ENCODE measurements at regions not wholly inside any gene's neighbourhood (a gene's known extent, or its start where the extent isn't known, plus 50 kb on each side); places are given as distances from the start of the nearest gene placed in this dataset.
"Not testable (repeated sequence)": the region's sequence is repeated elsewhere in the genome, so short reads cannot be mapped to it uniquely, and the experiment has no call there.

DNA sequence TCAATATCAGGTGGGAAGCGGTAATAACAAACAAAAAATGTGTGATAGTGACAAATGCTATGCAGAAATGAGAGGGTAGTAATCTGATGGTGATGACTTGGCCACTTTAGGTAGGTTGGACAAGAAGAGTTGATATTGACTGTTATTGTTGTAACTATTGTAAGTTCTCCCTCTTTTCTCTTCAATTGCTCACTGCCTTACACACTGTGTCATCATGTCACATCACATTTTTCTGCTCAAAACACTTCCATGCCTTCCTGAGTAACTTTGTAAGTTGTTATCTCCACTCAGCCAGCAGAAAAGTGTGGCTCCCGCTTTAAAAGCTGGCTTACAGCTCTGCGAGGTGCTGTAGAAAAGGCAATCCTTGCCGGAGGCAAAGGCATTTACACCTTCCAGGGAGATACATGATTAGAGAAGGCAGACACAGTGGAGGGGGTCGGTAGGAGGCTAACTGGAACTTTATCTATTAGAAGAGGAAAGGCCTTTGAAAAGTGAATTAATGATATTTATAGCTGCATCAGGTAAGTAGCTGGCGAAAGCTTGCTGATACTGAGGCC is 85.2 kb upstream of the CLINT1 start:
- DNase-seq (ENCODE audit: low read depth): no peak

DNA sequence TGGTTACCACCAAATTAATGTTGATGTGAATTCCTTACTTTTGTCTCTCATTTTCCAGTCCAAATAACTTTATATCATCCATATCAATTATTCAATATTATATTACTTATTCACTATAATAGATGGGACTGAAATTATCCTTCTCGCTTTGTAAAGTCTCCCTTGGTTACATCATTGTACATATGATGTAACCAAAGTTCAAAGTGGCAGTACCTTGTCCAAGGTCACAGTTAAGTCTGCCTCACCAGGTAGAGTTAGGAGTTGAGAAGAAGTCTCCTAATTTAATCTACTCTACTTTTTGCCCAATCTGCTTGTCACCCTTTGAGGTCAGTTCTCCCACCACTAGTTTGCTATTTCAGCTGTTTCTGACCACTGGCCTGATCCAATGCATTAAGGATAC is 83.7 kb upstream of the CLINT1 start:
- DNase-seq (ENCODE audit: low read depth): no peak

DNA sequence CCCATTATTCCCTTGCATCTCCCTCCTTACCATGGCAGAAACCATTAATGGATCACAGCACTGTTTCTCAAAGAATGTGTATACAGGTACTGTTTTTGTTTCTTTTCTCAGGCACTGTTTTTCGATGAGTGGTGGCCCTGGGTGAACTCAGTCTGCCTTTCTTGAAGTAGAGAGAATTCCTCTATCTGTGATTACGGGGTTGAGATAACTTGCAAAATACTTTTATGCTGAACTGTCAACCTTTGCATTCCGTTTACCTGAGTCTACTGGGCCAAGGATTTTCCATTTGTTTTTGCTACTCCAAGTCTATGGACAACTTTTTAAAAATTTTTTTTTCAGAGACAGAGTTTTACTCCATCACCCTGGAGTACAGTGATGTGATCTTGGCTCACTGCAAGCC is 82.7 kb upstream of the CLINT1 start:
- DNase-seq (ENCODE audit: low read depth): no peak

DNA sequence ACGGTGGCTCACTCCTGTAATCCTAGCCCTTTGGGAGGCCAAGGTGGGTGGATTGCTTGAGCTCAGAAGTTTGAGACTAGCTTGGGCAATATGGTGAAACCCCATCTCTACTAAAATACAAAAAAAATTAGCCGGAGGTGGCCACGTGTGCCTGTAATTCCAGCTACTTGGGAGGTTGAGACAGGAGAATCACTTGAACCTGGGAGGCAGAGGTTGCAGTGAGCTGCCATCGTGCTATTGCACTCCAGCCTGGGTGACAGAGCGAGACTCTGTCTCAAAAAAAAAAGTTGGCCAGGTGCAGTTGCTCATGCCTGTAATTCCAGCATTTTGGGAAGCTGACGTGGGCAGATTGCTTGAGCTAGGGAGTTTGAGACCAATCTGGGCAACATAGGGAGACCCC is 79.2 kb upstream of the CLINT1 start:
- DNase-seq (ENCODE audit: low read depth): not testable (repeated sequence)

DNA sequence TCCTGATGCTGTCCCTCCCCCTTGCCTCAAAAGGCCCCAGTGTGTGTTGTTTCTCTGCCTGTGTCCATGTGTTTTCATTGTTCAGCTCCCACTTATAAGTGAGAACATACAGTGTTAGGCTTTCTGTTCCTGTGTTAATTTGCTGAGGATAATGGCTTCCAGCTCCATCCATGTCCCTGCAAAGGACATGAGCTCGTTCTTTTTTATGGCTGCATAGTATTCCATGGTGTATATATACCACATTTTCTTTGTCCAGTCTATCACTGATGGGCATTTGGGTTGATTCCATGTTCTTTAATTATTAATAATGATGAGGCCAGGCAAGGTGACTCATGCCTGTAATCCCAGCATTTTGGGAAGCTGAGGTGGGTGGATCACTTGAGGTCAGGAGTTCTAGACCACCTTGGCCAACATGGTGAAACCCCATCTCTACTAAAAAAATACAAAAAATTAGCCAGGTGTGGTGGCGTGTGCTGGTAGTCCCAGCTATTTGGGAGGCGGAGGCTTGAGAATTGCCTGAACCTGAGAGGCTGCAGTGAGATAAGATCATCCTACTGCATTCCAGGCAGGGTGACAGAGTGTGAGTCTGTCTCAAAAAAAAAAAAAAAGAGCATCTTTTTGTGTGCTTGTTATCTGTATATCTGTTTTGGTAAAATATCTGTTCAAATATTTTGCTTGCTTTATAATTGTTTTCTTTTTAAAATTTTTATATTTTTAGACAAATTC is 78.0 kb upstream of the CLINT1 start:
- not testable (repeated sequence) for DNase-seq (ENCODE audit: low read depth)

DNA sequence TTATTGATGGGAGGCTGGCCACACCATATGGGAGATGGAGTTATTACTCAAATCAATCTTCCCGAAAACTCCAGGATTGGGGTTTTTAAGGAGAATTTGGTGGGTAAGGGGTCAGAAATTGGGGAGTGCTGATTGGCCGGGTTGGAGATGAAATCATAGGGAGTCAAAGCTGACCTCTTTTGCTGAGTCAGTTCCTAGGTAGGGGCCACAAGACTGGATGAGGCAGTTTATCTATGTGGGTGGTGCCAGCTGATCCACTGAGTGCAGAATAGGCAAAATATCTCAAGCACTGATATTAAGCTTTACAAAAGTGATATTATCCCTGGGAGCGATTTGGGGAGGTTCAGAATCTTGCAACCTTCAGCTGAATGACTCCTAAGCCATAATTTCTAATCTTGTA is 75.7 kb upstream of the CLINT1 start:
- no peak for DNase-seq (ENCODE audit: low read depth)

DNA sequence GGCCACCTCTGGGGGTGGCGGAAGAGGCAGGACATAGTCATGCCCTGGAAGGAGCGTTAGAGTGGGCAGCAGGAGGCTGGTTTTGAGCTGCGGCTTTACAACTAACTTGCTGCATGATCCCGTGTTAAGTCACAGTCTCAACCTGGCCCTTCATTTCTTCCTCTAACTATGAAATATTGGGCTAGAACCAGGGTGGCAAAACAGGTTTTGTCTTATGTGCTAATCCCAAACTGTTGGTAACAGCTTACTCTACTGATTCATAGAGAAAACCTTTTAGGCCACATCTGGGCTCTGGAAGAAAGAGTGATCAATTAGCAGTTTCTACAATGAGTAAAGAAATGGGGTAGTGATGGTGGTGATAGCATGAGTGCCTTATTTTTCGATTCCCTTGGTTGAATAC is 74.1 kb upstream of the CLINT1 start:
- DNase-seq (ENCODE audit: low read depth): no peak

DNA sequence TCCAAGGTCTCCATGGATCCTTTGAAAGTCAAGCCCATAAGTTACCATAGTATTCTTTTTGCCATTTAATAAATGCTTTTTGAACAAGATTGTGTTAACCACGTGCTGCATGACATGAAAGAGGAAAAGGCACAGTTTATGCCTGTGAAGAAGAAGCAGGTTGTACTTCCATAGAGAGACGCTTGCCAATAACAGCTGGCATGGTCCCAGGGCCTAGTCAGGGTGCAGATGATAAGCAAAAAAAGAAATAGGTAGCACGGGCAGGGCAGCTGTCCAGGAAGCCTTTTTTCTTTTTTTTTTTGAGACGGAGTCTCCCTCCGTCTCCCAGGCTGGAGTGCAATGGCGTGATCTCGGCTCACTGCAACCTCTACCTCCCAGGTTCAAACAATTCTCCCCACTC is 71.8 kb upstream of the CLINT1 start:
- DNase-seq (ENCODE audit: low read depth): no peak

DNA sequence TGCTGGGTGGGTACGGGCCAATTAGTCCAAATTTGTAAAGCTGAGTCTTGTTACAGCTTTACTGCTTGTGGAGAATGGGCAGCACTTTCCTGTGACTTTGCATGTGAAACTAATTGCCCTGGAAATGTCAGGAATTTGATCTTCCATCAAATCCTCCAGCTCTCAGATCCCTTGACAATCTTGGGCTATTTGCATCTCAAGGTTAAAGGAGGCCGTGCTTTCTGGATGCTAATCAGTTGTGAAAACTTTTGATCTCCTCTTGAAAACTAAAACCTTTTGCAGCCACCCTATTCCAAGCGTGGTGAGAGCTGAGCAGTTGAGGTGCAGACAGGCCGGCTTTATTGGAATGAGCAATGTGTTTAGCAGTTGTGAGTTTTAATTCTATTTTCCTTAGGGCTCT is 68.0 kb upstream of the CLINT1 start:
- DNase-seq (ENCODE audit: low read depth): no peak

DNA sequence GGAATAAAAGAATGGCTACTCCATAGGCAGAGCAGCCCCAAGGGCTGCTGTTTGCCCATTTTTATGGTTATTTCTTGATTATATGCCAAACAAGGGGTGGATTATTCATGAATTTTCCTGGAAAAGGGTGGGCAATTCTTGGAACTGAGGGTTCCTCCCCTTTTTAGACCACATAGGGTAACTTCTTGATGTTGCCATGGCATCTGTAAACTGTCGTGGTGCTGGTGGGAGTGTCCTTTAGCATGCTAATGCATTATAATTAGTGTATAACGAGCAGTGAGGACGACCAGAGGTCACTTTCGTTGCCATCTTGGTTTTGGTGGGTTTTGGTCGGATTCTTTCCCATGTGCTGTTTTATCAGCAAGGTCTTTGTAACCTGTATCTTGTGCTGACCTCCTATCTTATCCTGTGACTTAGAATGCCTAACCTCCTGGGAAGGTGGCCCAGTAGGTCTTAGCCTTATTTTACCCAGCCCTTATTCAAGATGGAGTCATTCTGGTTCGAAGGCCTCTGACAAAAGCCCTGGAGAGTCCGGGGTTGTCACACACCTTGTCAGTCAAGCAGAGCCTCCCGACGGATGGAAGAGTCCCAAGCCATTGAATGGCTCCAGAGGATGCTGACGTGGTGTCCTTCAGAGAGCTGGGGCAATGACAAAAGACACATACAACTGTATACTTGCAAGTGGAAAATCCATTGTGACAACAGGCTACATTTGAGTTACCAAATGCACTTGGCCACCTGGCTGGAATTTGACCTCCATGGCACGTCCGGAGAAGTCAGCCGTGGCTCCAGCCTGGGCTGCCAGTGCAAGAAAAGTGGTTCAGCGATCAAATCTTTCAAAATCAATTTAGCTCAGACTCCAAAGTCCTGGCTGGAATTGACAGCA is 67.1 kb upstream of the CLINT1 start:
- DNase-seq (ENCODE audit: low read depth): no peak

DNA sequence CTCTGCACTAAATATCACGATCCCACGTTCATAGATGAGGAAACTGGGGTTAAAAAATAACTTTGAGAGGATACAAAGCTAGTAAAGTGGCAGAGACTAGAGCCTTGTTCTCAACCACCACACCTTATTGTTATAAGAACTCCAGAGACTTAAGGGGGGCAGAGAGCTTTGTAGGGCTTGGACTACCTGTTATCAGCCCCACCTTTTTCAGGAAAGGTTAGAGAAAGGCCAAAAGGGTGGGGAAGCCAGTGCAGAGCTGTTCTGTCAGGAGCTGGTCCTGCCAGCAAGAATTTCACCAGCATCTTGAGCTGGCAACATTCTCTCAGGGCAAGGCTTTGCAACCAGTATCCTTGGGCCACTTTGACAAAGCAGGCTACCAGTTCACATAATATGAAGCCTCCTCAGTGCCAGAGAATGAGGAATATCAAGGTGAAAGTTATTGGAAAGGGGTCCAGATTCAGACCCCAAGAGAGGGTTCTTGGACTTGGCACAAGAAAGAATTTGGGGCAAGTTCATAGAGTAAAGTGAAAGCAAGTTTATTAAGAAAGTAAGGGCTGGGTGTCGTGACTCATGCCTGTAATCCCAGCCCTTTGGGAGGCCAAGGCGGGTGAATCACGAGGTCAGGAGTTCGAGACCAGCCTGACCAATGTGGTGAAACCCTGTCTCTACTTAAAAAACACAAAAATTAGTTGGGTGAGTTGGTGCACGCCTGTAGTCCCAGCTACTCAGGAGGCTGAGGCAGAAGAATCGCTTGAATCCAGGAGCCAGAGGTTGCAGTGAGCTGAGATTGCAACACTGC is 66.2 kb upstream of the CLINT1 start:
- DNase-seq (ENCODE audit: low read depth): no peak

DNA sequence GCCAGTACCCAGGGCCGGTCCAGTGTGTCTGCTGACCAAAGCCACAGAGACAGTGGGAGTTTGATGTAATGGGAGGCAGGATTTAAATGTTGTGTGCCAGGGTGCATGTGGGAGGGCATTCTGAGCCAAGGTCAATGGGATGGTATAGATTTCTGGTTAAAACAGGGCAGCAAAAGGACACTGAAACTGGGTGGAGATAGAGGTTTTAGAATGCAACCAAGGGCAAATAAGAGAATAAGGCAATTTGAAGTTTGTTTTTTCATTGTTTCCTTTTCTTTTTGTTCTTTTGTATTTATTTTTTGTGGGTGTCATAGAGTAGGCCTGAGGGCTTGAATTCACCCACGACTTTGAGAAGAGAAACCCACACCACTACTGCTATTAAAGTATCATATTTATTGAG is 65.5 kb upstream of the CLINT1 start:
- DNase-seq (ENCODE audit: low read depth): no peak

DNA sequence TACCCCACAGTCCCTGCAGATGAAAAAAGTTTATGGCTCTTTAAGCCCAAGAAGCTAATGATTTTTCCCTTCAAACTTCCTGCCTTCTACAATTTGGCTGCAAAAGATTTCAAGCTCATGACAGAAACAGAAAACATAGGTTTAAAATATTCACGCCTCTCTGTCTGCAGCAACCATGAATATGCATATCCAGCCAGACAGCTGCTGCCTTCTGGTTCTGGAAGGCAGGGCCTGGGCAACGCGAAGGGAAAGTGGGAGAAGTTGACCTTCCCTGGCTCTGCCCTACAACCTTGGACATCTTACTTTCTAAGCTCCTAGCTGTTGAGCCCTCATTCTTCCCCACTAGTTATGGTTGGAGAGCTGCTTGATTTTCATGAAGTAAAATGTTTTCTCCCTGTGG is 64.8 kb upstream of the CLINT1 start:
- no peak for DNase-seq (ENCODE audit: low read depth)

DNA sequence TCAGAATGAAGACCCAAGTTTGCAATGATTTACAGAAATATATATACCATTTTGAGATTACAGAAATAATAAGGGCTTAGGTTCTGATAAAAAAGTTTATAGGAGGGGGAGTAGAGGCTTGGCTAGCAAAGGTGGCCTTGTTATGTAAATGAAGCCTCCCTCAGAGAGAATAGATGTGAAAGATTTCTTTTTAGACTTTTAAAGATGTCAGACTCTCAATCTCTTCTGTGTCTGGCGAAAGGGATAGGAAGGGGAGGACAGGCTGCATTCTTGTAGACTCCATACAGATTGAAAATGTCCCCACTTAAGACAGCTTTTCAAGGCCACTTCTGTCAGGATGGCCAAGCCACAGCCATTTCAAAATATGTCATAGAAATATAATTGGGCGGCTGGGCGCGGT is 63.1 kb upstream of the CLINT1 start:
- no peak for DNase-seq (ENCODE audit: low read depth)

DNA sequence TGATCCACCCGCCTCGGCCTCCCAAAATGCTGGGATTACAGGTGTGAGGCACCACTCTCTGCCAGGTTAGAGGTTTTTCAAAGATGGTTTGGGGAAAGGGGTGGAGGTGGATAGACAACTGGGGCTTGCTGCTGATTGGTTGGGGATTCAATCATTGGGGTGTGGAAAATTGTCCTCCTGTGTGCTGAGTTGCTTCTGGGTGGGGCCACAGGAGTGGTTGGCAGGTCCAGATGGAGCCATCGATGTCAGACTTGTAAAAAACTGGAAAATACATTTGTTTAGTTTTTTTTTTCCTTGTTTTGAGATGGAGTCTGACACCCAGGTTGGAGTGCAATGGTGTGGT is 61.9 kb upstream of the CLINT1 start:
- no peak for DNase-seq (ENCODE audit: low read depth)

DNA sequence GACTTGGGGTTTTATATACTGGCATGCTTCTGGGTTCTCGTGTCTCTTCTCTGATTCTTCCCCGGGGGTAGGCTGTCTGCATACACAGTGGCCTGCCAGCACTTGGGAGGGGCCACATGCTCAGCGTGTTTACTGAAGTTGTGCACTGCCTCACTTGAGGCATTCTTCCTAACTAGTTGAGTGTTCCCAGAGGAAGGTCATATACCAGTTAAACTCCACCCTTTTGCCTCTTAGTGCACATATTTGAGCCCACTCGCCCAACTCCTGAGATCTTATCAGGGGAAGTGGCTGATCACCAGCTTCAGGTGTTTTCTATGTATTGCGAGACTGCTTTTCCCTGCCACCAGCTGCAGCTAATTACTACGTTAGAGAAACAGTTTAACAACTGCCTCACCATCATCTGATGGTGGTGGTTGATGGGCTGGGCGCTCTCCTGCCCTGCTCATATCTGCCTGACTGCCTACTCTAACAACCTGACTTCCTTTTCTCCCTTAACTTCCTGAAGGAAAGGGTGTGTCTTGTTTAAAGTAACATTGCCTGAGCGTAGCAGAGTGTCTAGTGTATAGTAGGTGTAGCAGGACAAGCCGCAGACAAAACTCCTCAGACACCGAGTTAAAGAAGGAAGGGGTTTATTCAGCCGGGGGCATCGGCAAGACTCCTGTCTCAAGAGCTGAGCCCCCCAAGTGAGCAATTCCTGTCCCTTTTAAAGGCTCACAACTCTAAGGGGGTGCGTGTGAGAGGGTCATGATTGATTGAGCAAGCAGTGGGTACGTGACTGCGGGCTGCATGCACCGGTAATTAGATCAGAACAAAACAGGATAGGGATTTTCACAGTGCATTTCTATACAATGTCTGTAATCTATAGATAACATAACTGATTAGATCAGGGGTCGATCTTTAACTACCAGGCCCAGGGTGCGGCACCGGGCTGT is 60.1 kb upstream of the CLINT1 start:
- no peak for DNase-seq (ENCODE audit: low read depth)

DNA sequence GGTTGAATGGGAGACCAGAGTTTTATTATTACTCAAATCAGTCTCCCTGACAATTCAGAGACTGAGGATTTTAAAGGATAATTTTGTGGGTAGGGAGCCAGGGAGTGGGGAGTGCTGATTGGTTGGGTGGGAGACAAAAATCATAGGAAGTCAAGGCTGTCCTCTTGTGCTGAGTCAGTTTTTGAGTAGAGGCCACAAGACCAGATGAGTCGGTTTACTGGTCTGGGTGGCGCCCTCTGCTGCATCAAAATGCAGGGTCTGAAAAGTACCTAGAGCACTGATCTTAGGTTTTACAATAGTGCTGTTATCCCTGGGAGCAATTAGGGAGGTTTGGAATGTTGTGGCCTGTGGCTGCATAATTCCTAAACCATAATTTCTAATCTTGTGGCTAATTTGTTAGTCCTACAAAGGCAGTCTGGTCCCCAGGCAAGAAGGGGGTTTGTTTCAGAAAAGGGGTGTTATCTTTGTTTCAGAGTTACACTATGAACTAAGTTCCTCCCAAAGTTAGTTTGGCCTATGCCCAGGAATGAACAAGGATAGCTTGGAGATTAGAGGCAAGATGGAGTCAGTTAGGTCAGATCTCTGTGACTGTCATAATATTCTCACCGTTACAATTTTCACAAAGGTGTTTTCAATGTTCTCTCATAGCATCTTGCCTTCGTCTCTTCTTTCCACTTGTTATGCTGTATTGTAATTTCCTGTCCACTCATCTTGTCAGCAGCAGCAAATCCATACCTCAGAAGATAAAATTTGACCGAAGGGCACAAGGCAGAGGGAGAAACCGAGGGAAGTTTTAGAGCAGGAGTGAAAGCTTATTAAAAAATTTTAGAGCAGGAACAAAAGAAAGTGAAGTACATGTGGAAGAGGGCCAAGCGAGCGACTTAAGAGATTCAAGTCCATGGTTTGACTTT is 59.2 kb upstream of the CLINT1 start:
- DNase-seq (ENCODE audit: low read depth): peak; percentile 47

DNA sequence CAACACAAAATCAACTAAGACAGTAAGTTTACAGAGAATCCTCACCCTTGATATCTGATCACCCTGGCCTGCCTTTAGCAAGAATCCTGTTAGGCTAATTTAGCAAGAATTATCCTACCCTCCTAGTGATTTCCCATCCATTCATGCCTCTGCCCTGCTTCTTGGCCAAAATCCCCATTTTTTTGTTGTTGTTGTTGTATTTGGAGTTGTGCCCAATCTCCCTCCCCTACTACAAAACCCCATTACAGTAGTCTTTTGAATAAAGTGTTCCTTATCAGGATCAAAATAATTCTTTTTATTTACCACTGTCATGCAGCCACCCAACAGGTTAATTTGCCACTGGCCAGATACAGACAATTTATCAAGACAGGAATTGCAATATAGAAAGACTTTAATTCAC is 58.5 kb upstream of the CLINT1 start:
- DNase-seq (ENCODE audit: low read depth): no peak

DNA sequence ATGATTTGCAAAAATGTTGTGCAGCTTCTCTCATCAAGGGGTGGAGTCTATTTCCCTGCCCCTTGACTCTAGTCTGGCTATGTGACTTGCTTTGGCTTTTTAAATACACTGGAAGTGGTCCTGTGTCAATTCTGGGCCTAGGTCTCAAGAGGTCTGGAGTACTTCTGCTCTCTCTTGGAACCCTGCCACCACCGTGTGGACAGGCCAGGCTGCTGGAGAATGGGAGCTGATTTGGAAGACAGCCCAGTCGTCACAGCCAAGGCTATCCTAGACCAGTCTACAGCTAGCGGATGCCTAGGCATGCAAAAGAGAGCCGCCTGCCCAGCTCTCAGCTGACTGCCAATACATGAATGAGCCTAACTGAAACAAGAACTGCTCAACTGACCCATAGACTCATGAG is 56.7 kb upstream of the CLINT1 start:
- no peak for DNase-seq (ENCODE audit: low read depth)

DNA sequence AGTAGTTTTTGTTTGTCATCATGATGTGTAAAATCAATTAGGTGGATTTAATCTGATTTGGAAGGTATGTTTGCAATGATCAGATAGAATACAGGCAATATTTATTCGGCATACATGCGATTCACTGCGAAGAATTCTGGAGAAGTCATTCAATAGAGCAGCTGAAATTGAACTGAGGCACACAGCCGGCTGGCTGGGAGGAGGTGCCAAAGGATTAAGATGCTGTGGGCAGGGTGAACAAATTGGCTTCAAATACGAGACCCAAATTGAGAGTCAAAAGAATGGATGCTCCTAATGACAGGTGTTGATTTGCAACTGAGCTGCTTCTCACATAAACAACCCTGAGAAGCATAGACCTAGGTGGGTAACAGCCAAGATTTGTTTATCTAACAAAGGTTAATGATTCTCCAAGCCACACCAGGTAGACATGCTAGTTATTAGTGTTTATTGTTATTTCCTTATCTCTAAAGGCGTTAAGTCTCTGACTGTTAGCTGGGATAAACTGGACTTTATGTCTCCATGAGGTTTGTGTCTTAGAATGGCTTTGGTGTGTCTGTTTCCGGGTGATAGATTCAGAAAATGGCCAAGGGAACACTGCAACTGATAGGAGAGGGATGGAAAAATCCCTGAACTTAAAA is 55.3 kb upstream of the CLINT1 start:
- DNase-seq (ENCODE audit: low read depth): no peak

Measured in stimulated activated CD8-positive, alpha-beta memory T cell treated with anti-CD3 and anti-CD28 coated beads, Interleukin-4, amount 100 ng/mL, for 24 hours (primary cell).